Daoy (cell line): ENCODE measurements at regions not wholly inside any gene's neighbourhood (a gene's known extent, or its start where the extent isn't known, plus 50 kb on each side); places are given as distances from the start of the nearest gene placed in this dataset.

Experiments
- DNase-seq: peaks from one replicate; pipeline ENCODE4 v3.0.0-alpha.2; 2015; ENCODE audit warnings: low read depth

DNA sequence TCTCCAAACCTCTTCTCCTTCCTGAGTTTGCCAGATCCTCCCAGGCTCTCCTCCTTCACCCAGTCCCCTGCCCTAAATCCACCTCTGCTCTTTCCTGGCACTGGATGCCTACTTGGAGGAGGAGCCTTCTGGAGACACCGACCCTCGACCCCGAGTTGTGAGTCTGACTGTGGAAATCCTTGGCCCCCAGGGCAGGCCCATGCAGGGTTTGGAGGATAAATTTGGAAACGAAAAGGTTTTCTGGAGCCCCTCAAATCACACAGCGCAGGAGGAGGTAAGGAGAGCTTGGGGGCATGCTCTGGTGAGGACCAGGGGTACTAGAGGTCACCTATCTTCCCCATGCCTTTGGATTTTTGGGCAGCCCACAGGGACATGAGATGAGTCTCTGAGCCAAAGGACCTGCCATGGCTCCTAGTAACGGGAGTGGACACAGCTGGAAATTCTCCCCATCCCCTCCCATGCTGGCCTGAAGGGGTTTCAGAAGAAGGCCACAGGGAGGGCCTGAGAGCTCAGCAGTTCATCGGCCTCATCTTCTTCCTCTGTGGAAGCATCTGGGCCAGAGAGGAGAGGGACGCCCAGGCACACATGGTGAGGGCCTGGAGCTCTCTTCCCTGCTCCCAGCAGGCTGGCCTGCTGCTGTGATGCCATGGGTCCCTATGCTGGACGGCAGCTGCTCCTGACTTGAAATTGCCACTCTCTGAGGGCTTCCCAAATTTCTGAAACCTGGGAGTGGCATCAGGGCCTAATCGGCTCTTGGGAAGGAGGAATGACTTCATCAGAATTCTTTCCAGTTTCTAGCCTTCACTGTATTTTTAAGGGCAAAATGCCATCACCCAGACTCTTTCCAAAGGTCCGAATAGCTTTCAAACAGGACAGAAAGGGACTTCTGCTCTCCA lies 68.6 kb upstream of the ITGA11 start:
- no peak for DNase-seq

GRCh38 chr15:68501259-68501591 lies 69.3 kb upstream of the ITGA11 start:
- no peak for DNase-seq

- DNase-seq, result no peak
Observed at GRCh38 chr15:68501616-68502015, 69.7 kb upstream of the ITGA11 start.

DNA sequence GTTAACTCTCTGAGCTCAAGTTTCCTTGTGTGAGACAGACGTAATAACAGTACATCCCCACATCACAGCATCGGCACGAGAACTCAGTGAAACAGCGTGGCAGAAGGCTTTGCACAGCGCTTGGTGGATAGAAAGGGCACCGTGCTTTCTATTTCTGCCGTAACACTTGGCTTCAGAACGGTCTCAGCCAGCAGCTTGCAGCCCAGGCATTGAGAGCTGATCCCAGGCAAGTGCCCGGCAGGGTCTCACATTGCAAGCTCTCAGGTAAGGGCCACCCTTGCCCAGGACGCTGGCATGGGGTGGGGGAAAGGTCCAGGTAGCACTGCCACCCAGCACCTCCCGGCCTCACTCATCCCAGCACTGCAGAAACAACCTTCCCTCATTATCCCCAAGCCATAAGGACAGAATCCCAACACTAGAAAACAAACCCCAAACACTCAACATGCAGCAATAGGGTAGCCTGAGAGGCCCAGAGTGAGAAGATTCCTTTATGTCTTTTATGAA lies 70.5 kb upstream of the ITGA11 start:
- no peak for DNase-seq

DNA sequence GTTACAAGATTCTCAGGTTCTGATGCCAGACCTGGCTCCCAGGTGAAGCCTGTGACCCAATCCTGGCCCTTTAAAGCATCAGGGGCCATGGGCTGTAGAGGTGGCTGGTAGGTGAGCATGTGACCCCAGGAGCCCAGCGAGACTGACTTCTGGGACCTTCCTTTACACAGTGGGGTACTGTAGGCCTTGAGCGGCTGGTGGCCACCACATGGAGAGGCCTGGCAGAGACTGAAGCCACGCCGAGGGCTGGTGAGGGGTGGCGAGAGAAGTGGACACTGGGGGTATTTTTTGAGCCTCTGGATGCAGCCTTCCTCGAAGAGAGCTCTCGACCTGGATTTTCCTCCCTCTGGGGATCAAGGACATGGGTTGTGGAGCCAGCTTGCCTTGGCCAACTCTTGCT lies 71.2 kb upstream of the ITGA11 start:
- DNase-seq, result no peak

- peak; percentile 73 for DNase-seq
Observed at GRCh38 chr15:68503791-68504680, 72.1 kb upstream of the ITGA11 start.

- DNase-seq, result peak; percentile 29
Observed at GRCh38 chr15:68504681-68505170, 72.8 kb upstream of the ITGA11 start.

DNA sequence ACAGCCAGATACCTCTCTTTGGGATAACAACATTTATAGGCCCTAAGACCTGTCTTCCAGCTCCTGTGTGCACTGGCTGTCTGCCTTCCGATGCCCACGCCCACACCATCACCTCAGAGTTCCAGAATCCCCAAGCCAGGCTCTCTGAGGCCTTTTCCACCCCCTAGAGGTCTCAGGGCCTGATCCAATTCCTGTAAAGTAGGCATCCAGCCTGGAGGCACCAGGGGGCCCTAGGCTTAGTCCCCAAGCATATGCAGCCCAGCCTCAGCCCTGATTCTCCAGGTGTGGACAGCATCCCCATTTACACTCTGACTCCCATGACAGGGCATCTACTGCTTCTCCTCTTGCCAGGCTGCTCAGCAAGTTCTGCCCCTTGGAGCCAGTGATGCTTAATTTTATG lies 72.7 kb upstream of the CORO2B start:
- DNase-seq, result no peak

DNA sequence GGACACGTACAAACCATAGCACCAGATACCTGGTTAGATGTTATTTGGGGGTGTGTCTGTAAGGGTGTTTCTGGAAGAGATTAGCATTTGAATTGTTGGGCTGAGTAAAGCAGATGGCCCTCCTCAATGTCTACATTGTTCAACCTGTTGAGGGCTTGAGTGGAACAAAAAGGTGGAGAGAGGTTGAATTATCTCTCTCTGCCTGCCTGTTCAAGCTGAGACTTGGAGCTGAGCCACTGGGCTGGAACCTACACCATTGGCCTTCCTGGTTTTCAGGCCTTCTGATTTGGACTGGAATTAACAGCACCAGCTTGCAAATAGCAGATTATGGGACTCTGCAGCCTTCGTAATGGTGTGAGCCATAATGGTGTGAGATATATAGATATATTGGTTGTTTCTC lies 71.3 kb upstream of the CORO2B start:
- DNase-seq, result no peak

DNA sequence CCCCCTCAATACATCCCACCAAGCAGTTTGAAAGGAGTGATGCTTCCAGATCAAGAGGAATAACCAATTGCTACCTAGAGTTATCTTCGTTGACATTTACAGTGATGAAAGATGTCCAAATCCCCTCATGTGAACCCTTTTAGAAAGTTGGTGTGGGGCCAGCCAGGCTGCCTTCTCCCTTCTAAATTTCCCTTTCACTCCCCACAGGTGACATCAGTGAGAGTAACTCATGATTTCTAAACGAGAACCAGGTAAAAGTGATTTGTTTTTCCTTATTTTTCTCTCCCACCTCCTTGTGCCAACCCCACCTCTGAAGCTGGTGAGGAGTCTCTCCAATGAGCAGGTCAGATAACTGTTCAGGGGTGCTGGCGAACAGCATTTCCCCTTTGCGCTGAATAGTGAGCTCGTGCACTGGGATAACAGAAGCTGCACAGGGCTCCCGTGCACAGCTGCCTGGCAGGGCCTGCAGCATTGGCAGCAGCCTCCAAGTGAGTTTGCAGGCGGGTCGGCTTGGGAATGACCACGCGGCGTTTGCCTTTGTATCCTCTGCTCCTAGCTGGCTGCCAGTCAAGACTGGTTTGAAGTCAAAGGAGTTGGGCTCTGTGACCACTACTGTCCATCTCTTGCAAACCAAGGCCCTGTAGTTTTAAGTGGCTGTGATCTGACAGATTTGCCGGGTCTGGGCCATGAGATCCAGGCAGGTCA lies 70.2 kb upstream of the CORO2B start:
- no peak for DNase-seq

DNA sequence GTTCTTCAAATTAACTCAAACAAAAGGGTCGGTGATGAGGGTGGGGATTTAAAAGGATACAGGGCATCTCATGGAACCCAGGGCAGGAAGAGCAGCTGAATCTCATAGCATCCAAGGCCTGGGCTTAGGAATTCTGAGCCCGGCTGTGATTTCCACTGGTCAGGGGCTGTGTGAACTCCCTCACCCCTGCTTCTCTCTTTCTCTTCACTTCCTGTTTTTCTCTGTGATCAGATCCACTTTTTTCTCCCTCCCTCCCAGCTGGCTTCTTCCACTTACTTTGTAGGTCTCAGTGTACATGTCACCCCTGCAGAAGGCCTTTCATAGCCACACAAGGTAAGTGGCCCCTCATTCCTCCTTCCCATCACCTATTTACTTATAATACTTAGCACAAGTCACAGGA lies 68.2 kb upstream of the CORO2B start:
- no peak for DNase-seq

- DNase-seq, result peak; percentile 18
Observed at GRCh38 chr15:68511073-68511991, 67.5 kb upstream of the CORO2B start.

GRCh38 chr15:68512052-68512451 lies 66.7 kb upstream of the CORO2B start:
- DNase-seq, result no peak

DNA sequence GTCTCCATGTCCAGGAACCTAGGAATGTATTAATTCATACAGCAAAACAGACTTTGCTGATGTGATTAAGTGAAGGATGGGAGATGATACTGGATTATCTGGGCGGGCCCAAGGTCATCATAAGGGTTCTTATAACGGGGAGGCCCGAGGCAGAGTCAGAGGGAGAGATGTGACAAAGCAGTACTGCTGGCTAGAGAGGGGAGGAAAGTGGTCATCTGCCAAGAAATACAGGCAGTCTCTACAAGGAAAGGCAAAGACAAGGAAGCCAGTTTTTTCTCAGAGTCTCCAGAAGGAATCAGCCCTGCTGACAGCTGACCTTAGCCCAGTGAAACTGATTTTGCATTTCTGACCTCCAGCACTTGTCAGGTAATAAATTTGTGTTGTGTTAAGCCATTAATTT lies 66.2 kb upstream of the CORO2B start:
- DNase-seq, result no peak

DNA sequence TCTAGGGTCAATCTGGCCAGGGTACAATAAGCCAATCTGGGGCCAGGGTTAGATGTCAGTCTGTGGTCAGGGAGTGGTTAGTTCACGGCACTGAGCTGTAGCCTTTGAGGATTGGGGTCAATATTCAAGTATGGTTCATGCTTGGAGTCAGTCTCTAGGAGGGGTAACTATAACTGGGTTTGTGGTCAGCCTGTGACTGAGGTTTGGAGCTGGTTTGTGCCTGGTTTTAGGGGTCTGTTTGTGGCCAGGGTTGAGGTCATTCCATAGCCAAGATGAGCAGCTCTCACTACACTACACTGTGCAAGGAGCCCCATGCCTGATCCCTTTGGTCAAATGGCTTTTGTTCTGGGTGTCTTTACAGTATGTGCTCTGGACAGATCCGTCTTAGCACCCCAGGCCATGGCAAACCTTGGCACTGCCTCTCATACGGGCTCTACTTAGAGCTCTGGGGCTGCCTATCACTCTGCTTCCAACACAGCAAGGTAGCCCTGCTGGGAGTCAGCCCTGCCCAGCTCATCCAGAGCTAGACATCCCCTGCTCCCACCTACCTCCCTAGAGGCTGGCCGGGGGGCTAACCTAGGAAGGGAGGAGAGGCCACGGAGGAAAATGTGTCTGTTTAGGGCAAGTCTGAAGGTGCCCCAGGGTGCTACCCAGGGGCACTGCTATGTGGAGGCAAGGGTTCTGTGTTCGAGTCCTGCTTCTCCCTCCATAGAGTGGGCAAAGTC lies 63.3 kb upstream of the CORO2B start:
- DNase-seq, result no peak

DNA sequence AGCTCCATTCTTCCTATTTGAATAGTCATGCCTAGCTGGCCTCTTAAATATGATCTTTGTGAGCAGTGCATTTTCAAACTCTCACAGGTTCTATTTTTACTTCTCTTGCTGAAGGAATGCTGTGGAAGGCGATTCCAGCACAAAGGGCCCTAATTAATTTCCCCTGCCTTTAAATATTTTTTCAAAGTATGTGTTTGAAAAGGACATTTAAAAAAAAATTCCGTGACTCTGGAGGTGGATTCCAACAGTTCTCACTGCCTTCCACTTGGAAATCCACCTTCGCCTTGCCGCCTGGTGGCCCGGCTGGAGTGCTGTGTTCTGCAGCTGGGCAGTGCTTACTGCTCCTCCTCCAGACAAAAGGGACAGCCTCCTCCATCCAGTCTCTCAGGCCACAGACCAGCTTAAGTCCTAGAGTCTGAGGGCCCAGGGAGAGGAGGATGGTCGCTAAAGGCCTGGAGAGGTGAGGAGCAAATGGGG lies 61.5 kb upstream of the CORO2B start:
- no peak for DNase-seq

GRCh38 chr15:68518046-68518445 lies 60.7 kb upstream of the CORO2B start:
- no peak for DNase-seq

DNA sequence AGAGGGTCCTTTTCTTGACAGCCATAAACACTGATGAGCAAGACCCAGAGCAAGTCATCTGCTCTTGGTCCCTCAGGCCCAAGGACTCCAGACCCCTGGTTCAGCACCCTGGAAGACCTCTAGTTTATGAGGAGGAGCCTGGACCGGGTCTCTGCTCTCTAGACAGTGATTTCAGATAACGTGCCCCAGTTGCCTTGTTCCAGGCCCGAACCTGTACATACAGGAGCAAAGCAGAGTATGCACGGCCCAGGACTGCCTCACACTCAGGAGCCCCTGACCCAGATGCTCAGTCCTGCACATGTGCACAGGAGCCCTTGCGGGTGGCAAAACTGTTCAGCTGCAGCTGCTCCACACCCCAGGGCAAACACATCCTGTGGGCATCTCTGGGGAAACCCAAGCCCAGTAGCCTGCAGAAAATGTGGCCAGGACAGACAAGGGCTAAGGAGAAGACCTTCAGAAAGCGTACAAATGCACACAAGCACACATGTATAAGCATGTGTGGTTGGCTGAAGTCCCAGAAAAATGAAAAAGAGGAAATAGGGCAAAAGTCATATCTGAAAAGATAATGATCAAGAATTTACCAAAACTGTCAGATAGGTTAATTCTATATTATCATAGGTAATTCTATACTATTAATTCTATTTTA lies 59.9 kb upstream of the CORO2B start:
- DNase-seq, result no peak

GRCh38 chr15:68524753-68525584 lies 53.8 kb upstream of the CORO2B start:
- no peak for DNase-seq
